Upper lobe of left lung (tissue), 4 donors: ENCODE measurements at regions not wholly inside any gene's neighbourhood (a gene's known extent, or its start where the extent isn't known, plus 50 kb on each side); places are given as distances from the start of the nearest gene placed in this dataset.

Experiments
- EP300 ChIP-seq, 4 donors: sonication (generic); formaldehyde crosslinking; IDR thresholded peaks; one replicate each; pipeline ENCODE4 v1.5.1; 2017; ENCODE audit warnings: antibody characterized with exemption in 4 of 4, control low read depth in 2 of 4
- POLR2A ChIP-seq, 4 donors: fragments of 450-650 bp; IDR thresholded peaks; one replicate each; pipeline ENCODE4 v1.5.1; 2016 to 2017; ENCODE audit warnings: antibody characterized with exemption in 4 of 4, mild to moderate bottlenecking in 2 of 4
- POLR2AphosphoS5 ChIP-seq, 2 donors: sonication (generic); formaldehyde crosslinking; IDR thresholded peaks; one replicate each; pipeline ENCODE4 v1.5.1; 2017; ENCODE audit warnings: antibody characterized with exemption in 2 of 2
- TF ChIP-seq, protein P1 (sequence below), 6 experiments: fragments of 450-650 bp in 4 of 6; fragments of 200-600 bp in 2 of 6; sonication (generic) in 2 of 6; IDR thresholded peaks; one replicate each; pipeline ENCODE4 v1.5.1; 2016 to 2019; ENCODE audit warnings: antibody characterized with exemption in 6 of 6

DNA sequence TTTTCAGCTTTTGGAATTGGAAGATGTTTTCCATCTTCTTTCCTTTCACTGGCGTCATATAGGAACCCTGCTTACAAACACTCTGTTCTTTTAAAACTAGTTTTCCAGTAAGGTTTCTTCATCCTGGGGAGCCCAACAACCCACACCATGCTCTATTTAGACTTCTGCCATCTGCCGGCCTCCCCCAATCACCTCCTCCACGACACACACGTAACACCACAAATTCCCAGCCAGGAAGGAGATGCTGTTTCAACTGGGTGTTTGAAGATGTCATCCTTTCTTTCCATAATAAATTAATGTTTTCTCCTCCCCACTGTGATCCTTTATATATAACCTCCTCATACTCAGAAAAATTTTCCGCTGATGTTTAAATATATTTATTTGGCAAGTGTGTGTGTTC is 231.4 kb upstream of the DDHD1 start:
- TF ChIP-seq, protein P1, sequence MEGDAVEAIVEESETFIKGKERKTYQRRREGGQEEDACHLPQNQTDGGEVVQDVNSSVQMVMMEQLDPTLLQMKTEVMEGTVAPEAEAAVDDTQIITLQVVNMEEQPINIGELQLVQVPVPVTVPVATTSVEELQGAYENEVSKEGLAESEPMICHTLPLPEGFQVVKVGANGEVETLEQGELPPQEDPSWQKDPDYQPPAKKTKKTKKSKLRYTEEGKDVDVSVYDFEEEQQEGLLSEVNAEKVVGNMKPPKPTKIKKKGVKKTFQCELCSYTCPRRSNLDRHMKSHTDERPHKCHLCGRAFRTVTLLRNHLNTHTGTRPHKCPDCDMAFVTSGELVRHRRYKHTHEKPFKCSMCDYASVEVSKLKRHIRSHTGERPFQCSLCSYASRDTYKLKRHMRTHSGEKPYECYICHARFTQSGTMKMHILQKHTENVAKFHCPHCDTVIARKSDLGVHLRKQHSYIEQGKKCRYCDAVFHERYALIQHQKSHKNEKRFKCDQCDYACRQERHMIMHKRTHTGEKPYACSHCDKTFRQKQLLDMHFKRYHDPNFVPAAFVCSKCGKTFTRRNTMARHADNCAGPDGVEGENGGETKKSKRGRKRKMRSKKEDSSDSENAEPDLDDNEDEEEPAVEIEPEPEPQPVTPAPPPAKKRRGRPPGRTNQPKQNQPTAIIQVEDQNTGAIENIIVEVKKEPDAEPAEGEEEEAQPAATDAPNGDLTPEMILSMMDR (IDR thresholded peaks at IDR 0.05), result no peak
- TF ChIP-seq EP300 (IDR thresholded peaks at IDR 0.05) (no peak), POLR2A (IDR thresholded peaks at IDR 0.05) (no peak), POLR2AphosphoS5 (IDR thresholded peaks at IDR 0.05) (no peak)
